Neural progenitor cell (in vitro differentiated cells): ENCODE measurements at regions not wholly inside any gene's neighbourhood (a gene's known extent, or its start where the extent isn't known, plus 50 kb on each side); places are given as distances from the start of the nearest gene placed in this dataset.
A peak's percentile ranks its signal among the peaks of the same experiment; 100 is the strongest.

Experiments used
- DNase-seq: peaks from one replicate; pipeline ENCODE4 v3.0.0-alpha.2; 2016; ENCODE audit warnings: low spot score
- H2AFZ ChIP-seq: fragments of 200-600 bp; sonication (generic); replicated peaks from 2 replicates; pipeline ENCODE4 v1.6.1; 2016; ENCODE audit warnings: antibody characterized with exemption
- H3F3A ChIP-seq: fragments of 200-600 bp; sonication (generic); 2 replicates; pipeline ENCODE4 v1.6.1; 2016; ENCODE audit warnings: antibody characterized with exemption, low read depth
- H3K27ac ChIP-seq: fragments of 200-600 bp; sonication (generic); 2 replicates; pipeline ENCODE4 v1.5.1; 2016; ENCODE audit warnings: mild to moderate bottlenecking
- H3K27me3 ChIP-seq: fragments of 200-600 bp; sonication (generic); 2 replicates; pipeline ENCODE4 v1.6.1; 2016; ENCODE audit warnings: mild to moderate bottlenecking, moderate library complexity
- H3K36me3 ChIP-seq: fragments of 200-600 bp; sonication (generic); 2 replicates; pipeline ENCODE4 v1.5.1; 2016
- H3K4me1 ChIP-seq: fragments of 200-600 bp; sonication (generic); 2 replicates; pipeline ENCODE4 v1.6.1; 2016; ENCODE audit warnings: mixed run types
- H3K4me2 ChIP-seq: fragments of 200-600 bp; sonication (generic); 2 replicates; pipeline ENCODE4 v1.6.1; 2016
- H3K4me3 ChIP-seq: fragments of 200-600 bp; sonication (generic); 2 replicates; pipeline ENCODE4 v1.5.1; 2016
- H3K79me2 ChIP-seq: fragments of 200-600 bp; sonication (generic); 2 replicates; pipeline ENCODE4 v1.6.1; 2016; ENCODE audit warnings: low read depth
- H3K9ac ChIP-seq: fragments of 200-600 bp; sonication (generic); 2 replicates; pipeline ENCODE4 v1.6.1; 2016
- H3K9me3 ChIP-seq: fragments of 200-600 bp; sonication (generic); 2 replicates; pipeline ENCODE4 v1.5.1; 2016; ENCODE audit warnings: low read depth
- H4K20me1 ChIP-seq: fragments of 200-600 bp; sonication (generic); 2 replicates; pipeline ENCODE4 v1.6.1; 2016; ENCODE audit warnings: low read depth
- H3K27ac Mint-ChIP-seq: 3 replicates; pipeline ENCODE4 v1.8.0; 2021; ENCODE audit warnings: mixed read lengths
- H3K27me3 Mint-ChIP-seq: 2 replicates; pipeline ENCODE4 v1.8.0; 2022; ENCODE audit warnings: low read depth, mild to moderate bottlenecking, inconsistent platforms, moderate library complexity, mixed read lengths; ENCODE audit not compliant: insufficient read depth
- H3K36me3 Mint-ChIP-seq: 3 replicates; pipeline ENCODE4 v1.8.0; 2021; ENCODE audit warnings: mixed read lengths
- H3K4me1 Mint-ChIP-seq: 3 replicates; pipeline ENCODE4 v1.8.0; 2021; ENCODE audit warnings: mixed read lengths
- H3K4me3 Mint-ChIP-seq: 3 replicates; pipeline ENCODE4 v1.8.0; 2021; ENCODE audit warnings: mild to moderate bottlenecking, moderate library complexity, mixed read lengths
- H3K9me3 Mint-ChIP-seq: 3 replicates; pipeline ENCODE4 v1.8.0; 2020; ENCODE audit warnings: mixed read lengths
- CTCF ChIP-seq: fragments of 200-600 bp; sonication (generic); IDR thresholded peaks from 2 replicates; pipeline ENCODE4 v1.5.1; 2017; ENCODE audit warnings: antibody characterized with exemption, mild to moderate bottlenecking
- EZH2 ChIP-seq: fragments of 200-600 bp; sonication (generic); IDR thresholded peaks from 2 replicates; pipeline ENCODE4 v1.6.1; 2017; ENCODE audit warnings: antibody characterized with exemption, mild to moderate bottlenecking, moderate library complexity
- EZH2phosphoT487 ChIP-seq: fragments of 200-600 bp; sonication (generic); IDR thresholded peaks from 2 replicates; pipeline ENCODE4 v1.6.1; 2017; ENCODE audit warnings: antibody characterized with exemption

DNA sequence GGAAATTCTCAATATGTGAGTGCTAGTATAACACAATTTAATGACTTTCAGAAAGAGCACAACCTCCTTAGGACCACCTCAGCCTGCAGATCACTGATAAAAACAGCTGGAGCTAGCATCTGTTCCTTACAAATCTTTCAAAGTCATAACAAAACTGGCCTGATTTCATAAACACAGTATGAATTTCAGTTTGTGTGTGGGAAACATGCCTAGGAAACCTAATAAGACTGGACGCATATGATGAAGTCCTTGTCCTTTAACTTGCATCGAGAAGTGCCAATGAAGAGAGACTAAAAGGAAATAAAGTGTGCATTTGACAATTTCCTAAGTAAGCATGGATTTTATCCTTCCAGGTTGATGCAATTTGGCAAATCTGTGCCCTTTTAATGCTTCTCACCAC is 74.1 kb upstream of the KLHL14 start:
- Histone ChIP-seq H3K4me3 (no peak overlapping the region), H3K27me3 (no peaks in the 10 kb centered on the region), H3K4me1 (peaks cover 8% of the 10 kb centered on the region), H2AFZ (peak overlapping the region; percentile 32), H3K4me2 (no peak overlapping the region), H3K9me3 (no peaks in the 10 kb centered on the region), H3K27ac (no peak overlapping the region), H3K79me2 (no peaks in the 10 kb centered on the region), H3K36me3 (no peaks in the 10 kb centered on the region), H4K20me1 (no peaks in the 10 kb centered on the region), H3K9ac (no peak overlapping the region), H3F3A (no peaks in the 10 kb centered on the region)
- Mint-ChIP-seq H3K4me3 (no peak overlapping the region), H3K27me3 (no peaks in the 10 kb centered on the region), H3K36me3 (peaks cover 4% of the 10 kb centered on the region), H3K4me1 (peaks cover 21% of the 10 kb centered on the region), H3K9me3 (peaks cover 17% of the 10 kb centered on the region), H3K27ac (no peak overlapping the region)
- TF ChIP-seq EZH2phosphoT487 (no peak), CTCF (no peak), EZH2 (no peak)
- no peak for DNase-seq

DNA sequence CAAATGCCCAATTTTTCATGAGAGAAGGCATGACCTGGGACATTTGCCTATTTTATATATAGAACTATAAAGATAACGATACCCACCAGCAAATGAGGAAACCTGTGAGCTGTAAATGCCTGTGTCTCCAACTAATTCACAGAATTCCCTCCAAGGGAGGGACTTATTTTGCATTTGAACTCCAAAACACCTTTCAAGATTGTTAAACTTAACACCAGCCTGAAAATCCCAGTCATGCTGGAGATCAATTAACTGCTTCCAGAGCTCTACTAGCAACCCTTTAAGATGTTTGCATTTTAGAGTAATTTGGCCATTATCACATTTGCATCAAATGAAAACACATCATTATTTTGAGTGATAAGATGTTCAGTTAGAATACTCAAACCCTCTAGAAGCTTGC is 68.1 kb upstream of the KLHL14 start:
- H3K9me3 Mint-ChIP-seq, result peaks cover 4% of the 10 kb centered on the region
- Histone ChIP-seq H3K9ac (no peak overlapping the region), H3K9me3 (no peaks in the 10 kb centered on the region), H3K79me2 (no peaks in the 10 kb centered on the region), H2AFZ (no peak overlapping the region), H3K4me1 (no peaks in the 10 kb centered on the region), H3F3A (no peaks in the 10 kb centered on the region), H3K4me3 (no peak overlapping the region), H3K27ac (no peak overlapping the region), H3K27me3 (no peaks in the 10 kb centered on the region), H3K4me2 (no peak overlapping the region), H3K36me3 (no peaks in the 10 kb centered on the region), H4K20me1 (no peaks in the 10 kb centered on the region)
- H3K36me3 Mint-ChIP-seq, result no peaks in the 10 kb centered on the region
- no peak for DNase-seq
- H3K27me3 Mint-ChIP-seq, result no peaks in the 10 kb centered on the region
- no peak overlapping the region for H3K4me3 Mint-ChIP-seq
- TF ChIP-seq CTCF (no peak), EZH2 (no peak), EZH2phosphoT487 (no peak)
- H3K27ac Mint-ChIP-seq, result no peak overlapping the region
- H3K4me1 Mint-ChIP-seq, result no peaks in the 10 kb centered on the region

- H3K79me2 ChIP-seq, result no peaks in the 10 kb centered on the region
- TF ChIP-seq EZH2, result no peak
- H3K27ac ChIP-seq, result no peak overlapping the region
- no peaks in the 10 kb centered on the region for H3K27me3 Mint-ChIP-seq
- no peaks in the 10 kb centered on the region for H3K36me3 ChIP-seq
- H3K4me3 ChIP-seq, result no peak overlapping the region
- H3K4me1 ChIP-seq, result no peaks in the 10 kb centered on the region
- no peak overlapping the region for H3K27ac Mint-ChIP-seq
- no peaks in the 10 kb centered on the region for H3K4me1 Mint-ChIP-seq
- no peak for DNase-seq
- no peaks in the 10 kb centered on the region for H3K9me3 ChIP-seq
- no peaks in the 10 kb centered on the region for H3K27me3 ChIP-seq
- H4K20me1 ChIP-seq, result no peaks in the 10 kb centered on the region
- no peak overlapping the region for H3K9ac ChIP-seq
- H3F3A ChIP-seq, result no peaks in the 10 kb centered on the region
- H3K9me3 Mint-ChIP-seq, result peaks cover 8% of the 10 kb centered on the region
- H3K36me3 Mint-ChIP-seq, result no peaks in the 10 kb centered on the region
- H3K4me2 ChIP-seq, result no peak overlapping the region
- H3K4me3 Mint-ChIP-seq, result no peak overlapping the region
- no peak overlapping the region for H2AFZ ChIP-seq
Observed at GRCh38 chr18:32835951-32836350, 63.1 kb upstream of the KLHL14 start.

- Mint-ChIP-seq H3K27me3 (peaks cover under 1% of the 10 kb centered on the region), H3K4me1 (no peaks in the 10 kb centered on the region), H3K9me3 (peaks cover 8% of the 10 kb centered on the region), H3K27ac (peak overlapping the region; percentile 29), H3K36me3 (no peaks in the 10 kb centered on the region), H3K4me3 (no peak overlapping the region)
- Histone ChIP-seq H3K27ac (no peak overlapping the region), H3K4me2 (no peak overlapping the region), H4K20me1 (no peaks in the 10 kb centered on the region), H2AFZ (no peak overlapping the region), H3K9ac (no peak overlapping the region), H3K4me1 (no peaks in the 10 kb centered on the region), H3F3A (no peaks in the 10 kb centered on the region), H3K9me3 (no peaks in the 10 kb centered on the region), H3K27me3 (no peaks in the 10 kb centered on the region), H3K36me3 (no peaks in the 10 kb centered on the region), H3K79me2 (no peaks in the 10 kb centered on the region), H3K4me3 (no peak overlapping the region)
- TF ChIP-seq EZH2, result no peak
- TF ChIP-seq CTCF, result no peak
- TF ChIP-seq EZH2phosphoT487, result no peak
- no peak for DNase-seq
Observed at GRCh38 chr18:32831781-32832180, 59.0 kb upstream of the KLHL14 start.
